Urinary bladder (tissue), 3 donors: ENCODE measurements at regions not wholly inside any gene's neighbourhood (a gene's known extent, or its start where the extent isn't known, plus 50 kb on each side); places are given as distances from the start of the nearest gene placed in this dataset.
A peak's percentile ranks its signal among the peaks of the same experiment; 100 is the strongest.
"Not testable (repeated sequence)": the region's sequence is repeated elsewhere in the genome, so short reads cannot be mapped to it uniquely, and the experiment has no call there.

Source experiments
- DNase-seq: peaks from one replicate; pipeline ENCODE4 v3.0.0-alpha.2; 2015; ENCODE audit errors: extremely low spot score
- H3K27ac ChIP-seq: one replicate; pipeline ENCODE4 v1.5.1; 2013; ENCODE audit warnings: low read depth, mild to moderate bottlenecking, moderate library complexity
- H3K36me3 ChIP-seq: one replicate; pipeline ENCODE4 v1.6.1; 2013; ENCODE audit warnings: mild to moderate bottlenecking, moderate library complexity; ENCODE audit not compliant: insufficient read depth
- H3K4me1 ChIP-seq: one replicate; pipeline ENCODE4 v1.6.1; 2013; ENCODE audit warnings: mild to moderate bottlenecking, moderate library complexity; ENCODE audit not compliant: insufficient read depth
- H3K4me3 ChIP-seq: one replicate; pipeline ENCODE4 v1.5.1; 2013; ENCODE audit warnings: low read depth, low read length
- WGBS: extraction: QIAGEN DNeasy Blood & Tissue Kit; methylation state at CpG from one replicate; pipeline ENCODE4 v1.1.7; 2013; 5-methylcytosine and 5-hydroxymethylcytosine counted together
- donor health status: healthy with polysubstance abuse.
- donor health status: healthy.

DNA sequence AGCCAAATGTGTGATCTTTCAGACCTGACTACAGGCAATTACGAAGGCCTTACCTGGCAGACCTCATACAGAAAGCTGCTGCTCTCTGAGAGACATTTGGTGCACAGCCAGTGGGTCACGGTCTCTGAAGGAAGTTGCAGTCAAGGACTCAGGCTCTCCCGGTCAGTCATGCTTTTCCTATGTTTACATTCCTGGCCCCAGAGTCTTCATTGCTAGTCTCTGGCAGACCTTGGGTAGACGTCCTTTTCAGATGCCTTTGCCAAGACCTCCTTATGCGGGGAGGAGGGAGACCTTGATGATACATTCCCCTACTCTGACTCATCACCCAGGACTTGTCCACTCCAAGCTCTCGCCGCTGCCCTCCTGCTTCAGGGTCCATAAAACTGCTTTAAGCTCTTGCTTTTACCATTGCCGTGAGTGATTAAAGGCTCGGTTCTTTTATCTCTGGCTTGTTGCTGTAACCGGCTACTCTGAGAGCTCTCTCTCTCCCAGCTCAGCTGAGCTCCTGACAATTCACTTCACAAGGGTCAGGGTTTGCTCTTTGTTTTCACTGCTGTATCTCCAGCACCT is 62.0 kb upstream of the SLC35F5 start:
- Histone ChIP-seq H3K27ac (no peak overlapping the region), H3K4me1 (no peaks in the 10 kb centered on the region), H3K4me3 (no peak overlapping the region), H3K36me3 (no peaks in the 10 kb centered on the region)
- WGBS, result 10% methylated on average over 10 of the region's 10 CpGs
- DNase-seq, result peak; percentile 35

- H3K27ac ChIP-seq, DNase-seq, H3K36me3 ChIP-seq, H3K4me3 ChIP-seq, H3K4me1 ChIP-seq: not testable (repeated sequence)
- 83% methylated on average over 3 of the region's 3 CpGs for WGBS
Measured at GRCh38 chr2:113813396-113813795, 57.0 kb upstream of the SLC35F5 start.

DNA sequence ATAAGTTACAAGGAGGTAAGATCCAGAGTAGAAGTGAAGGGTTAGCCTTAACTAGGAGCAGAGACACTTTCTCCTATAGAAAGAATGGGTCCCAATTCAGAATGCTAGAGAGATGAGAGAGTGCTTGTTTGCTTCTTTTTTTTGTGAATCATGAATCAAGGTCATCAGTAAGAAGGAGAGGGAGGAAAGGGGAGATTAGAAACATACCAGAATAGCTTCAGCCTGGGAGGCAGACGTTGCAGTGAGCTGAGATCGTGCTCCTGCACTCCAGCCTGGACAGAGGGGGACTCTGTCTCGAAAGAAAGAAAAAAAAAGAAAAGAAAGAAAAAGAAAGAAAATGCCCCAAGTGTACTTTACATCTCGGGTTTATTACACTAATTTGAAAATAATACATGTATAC is 55.8 kb upstream of the SLC35F5 start:
- H3K4me1 ChIP-seq, result no peaks in the 10 kb centered on the region
- WGBS, result 49% methylated on average over 4 of the region's 4 CpGs
- H3K36me3 ChIP-seq, result no peaks in the 10 kb centered on the region
- H3K4me3 ChIP-seq, result no peak overlapping the region
- DNase-seq, result no peak
- H3K27ac ChIP-seq, result no peak overlapping the region

- no peaks in the 10 kb centered on the region for H3K36me3 ChIP-seq
- H3K4me1 ChIP-seq, result no peaks in the 10 kb centered on the region
- DNase-seq, result no peak
- no peak overlapping the region for H3K4me3 ChIP-seq
- WGBS, result 92% methylated on average over 5 of the region's 5 CpGs
- no peak overlapping the region for H3K27ac ChIP-seq
Measured at GRCh38 chr2:113809076-113809736, 52.8 kb upstream of the SLC35F5 start.

DNA sequence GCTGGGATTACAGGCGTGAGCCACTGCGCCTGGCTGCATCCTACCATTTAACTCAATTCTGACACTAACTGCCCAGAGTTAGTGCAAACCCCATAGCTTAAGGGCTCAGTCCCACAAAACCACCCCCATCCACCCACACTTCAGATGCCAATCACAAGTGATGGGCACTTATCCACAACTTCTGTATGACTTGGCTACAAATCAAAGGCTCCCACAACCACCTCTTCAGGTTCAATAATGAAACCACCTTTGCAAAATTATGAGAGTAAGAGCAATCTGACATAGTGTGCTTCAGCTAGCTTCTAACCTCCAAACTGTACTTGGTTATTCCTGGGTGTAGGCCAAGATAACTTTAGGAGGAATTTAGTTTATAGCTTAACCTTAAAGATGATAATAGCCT is 51.3 kb upstream of the SLC35F5 start:
- Histone ChIP-seq H3K27ac (no peak overlapping the region), H3K4me3 (no peak overlapping the region), H3K4me1 (no peaks in the 10 kb centered on the region), H3K36me3 (no peaks in the 10 kb centered on the region)
- no peak for DNase-seq
- 97% methylated on average over 2 of the region's 2 CpGs for WGBS

GRCh38 chr2:113806217-113806913 is 49.9 kb upstream of the SLC35F5 start:
- WGBS, result 76% methylated on average over 8 of the region's 8 CpGs
- H3K4me3 ChIP-seq, result no peak overlapping the region
- no peaks in the 10 kb centered on the region for H3K4me1 ChIP-seq
- H3K36me3 ChIP-seq, result no peaks in the 10 kb centered on the region
- H3K27ac ChIP-seq, result no peak overlapping the region
- DNase-seq, result no peak
